HG03097 (cell line): ENCODE measurements at regions not wholly inside any gene's neighbourhood (a gene's known extent, or its start where the extent isn't known, plus 50 kb on each side); places are given as distances from the start of the nearest gene placed in this dataset.

ENCODE experiments used
- ATAC-seq: cut with Tn5 transposase; IDR thresholded peaks from one replicate; pipeline ENCODE4 v1.9.1; 2021; ENCODE audit not compliant: unreplicated experiment, low FRiP score

GRCh38 chr6:40912158-40912946, 126.7 kb downstream of the UNC5CL start:
- peak; percentile 83 for ATAC-seq

- ATAC-seq: no peak
Observed at GRCh38 chr6:40910260-40910893, 128.6 kb downstream of the UNC5CL start.

- ATAC-seq: no peak
Observed at GRCh38 chr6:40909811-40910210, 129.2 kb downstream of the UNC5CL start.

- ATAC-seq: no peak
Observed at GRCh38 chr6:40907198-40907701, 131.8 kb downstream of the UNC5CL start.

GRCh38 chr6:40906759-40907158, 132.3 kb downstream of the UNC5CL start:
- ATAC-seq: no peak

- ATAC-seq: no peak
Observed at GRCh38 chr6:40904583-40905194, 134.3 kb downstream of the UNC5CL start.

- no peak for ATAC-seq
Observed at GRCh38 chr6:40903456-40903855, 135.6 kb downstream of the UNC5CL start.

- no peak for ATAC-seq
Observed at GRCh38 chr6:40901322-40902055, 137.5 kb downstream of the UNC5CL start.

GRCh38 chr6:40900791-40901190, 138.2 kb downstream of the UNC5CL start:
- ATAC-seq: no peak

- no peak for ATAC-seq
Observed at GRCh38 chr6:40899684-40900155, 139.3 kb downstream of the UNC5CL start.

- no peak for ATAC-seq
Observed at GRCh38 chr6:40898073-40898472, 140.9 kb downstream of the UNC5CL start.

GRCh38 chr6:40897390-40898003, 141.5 kb downstream of the UNC5CL start:
- no peak for ATAC-seq

GRCh38 chr6:40896696-40897095, 142.3 kb downstream of the UNC5CL start:
- no peak for ATAC-seq

- ATAC-seq: no peak
Observed at GRCh38 chr6:40894962-40895799, 143.8 kb downstream of the UNC5CL start.

- ATAC-seq: no peak
Observed at GRCh38 chr6:40893021-40893420, 146.0 kb downstream of the UNC5CL start.

- no peak for ATAC-seq
Observed at GRCh38 chr6:40892223-40892622, 146.8 kb downstream of the UNC5CL start.

- no peak for ATAC-seq
Observed at GRCh38 chr6:40891686-40892085, 147.3 kb downstream of the UNC5CL start.

- ATAC-seq: no peak
Observed at GRCh38 chr6:40891131-40891530, 147.9 kb downstream of the UNC5CL start.

- ATAC-seq: no peak
Observed at GRCh38 chr6:40889137-40889832, 149.7 kb downstream of the UNC5CL start.
